GM18873 (cell line): ENCODE measurements at regions not wholly inside any gene's neighbourhood (a gene's known extent, or its start where the extent isn't known, plus 50 kb on each side); places are given as distances from the start of the nearest gene placed in this dataset.
"Not testable (repeated sequence)": the region's sequence is repeated elsewhere in the genome, so short reads cannot be mapped to it uniquely, and the experiment has no call there.

Source experiments
- ATAC-seq: cut with Tn5 transposase; IDR thresholded peaks from one replicate; pipeline ENCODE4 v1.9.1; 2021; ENCODE audit warnings: mild to moderate bottlenecking, moderate library complexity, moderate number of reproducible peaks; ENCODE audit not compliant: unreplicated experiment, low FRiP score

DNA sequence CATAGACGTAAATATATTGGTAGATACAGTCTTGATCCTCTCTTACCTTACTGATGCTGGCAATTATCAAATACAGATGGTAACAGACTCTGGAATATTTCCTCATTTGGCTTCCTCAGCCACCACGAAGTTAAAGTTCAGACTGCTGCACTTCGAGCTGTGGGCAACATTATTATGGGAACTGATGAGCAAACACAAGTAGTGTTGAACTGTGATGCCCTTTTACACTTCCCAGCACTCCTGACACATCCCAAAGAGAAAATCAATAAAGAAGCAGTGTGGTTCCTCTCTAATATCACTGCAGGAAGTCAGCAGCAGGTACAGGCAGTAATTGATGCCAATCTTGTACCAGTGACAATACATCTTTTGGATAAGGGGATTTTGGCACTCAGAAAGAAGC lies 162.7 kb upstream of the NT5E start:
- no peak for ATAC-seq

DNA sequence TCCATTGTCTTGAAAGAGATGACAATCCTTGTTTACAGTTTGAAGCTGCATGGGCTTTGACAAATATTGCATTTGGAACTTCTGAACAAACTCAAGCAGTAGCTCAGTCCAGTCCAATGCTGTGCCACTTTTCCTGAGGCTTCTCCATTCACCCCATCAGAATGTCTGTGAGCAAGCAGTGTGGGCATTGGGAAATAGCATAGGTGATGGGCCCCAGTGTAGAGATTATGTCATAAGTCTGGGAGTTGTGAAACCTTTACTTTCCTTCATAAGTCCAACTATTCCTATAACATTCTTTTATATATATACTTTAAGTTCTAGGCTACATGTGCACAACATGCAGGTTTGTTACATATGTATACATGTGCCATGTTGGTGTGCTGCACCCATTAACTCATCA lies 163.4 kb upstream of the NT5E start:
- not testable (repeated sequence) for ATAC-seq

DNA sequence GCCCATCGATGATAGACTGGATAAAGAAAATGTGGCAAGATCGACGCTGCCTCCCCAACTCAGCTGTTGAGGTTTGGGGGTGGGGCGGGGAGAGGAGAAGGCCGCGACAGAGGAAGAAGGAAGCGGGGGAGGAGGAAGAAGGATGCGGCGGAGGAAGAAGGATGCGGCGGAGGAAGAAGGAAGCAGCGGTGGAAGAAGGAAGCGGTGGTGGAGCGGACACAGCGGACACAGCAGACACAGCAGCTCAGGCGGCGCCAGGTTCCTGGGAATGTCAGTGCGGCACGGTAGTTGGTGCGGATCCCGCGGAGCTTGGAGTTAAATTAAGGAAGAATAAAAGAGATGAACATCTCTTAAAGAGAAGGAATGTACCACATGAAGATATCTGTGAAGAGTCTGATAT lies 163.9 kb upstream of the NT5E start:
- ATAC-seq = no peak

DNA sequence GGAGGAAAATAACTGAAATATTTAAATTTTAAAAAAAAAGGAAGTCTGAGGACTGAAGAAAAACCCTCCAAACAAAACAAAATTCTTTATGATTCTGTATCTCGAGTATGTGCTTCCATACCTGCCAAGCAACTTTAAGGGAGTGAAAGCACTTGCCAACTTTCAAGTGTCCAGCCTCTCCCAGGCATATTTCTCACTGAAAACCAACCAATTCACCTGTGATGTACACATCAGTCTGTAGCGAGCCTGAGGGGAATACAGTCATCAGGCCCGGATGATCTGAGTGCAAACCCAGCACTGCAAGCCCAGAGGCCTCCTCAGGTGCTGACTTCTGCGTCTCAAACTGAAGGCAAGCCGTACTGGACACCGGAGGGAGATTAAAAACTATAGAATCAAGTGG lies 164.8 kb upstream of the NT5E start:
- ATAC-seq = no peak

- ATAC-seq = no peak
Measured at GRCh38 chr6:85283436-85283835, 166.4 kb upstream of the NT5E start.

GRCh38 chr6:85278466-85279035 lies 171.3 kb upstream of the NT5E start:
- ATAC-seq = no peak

DNA sequence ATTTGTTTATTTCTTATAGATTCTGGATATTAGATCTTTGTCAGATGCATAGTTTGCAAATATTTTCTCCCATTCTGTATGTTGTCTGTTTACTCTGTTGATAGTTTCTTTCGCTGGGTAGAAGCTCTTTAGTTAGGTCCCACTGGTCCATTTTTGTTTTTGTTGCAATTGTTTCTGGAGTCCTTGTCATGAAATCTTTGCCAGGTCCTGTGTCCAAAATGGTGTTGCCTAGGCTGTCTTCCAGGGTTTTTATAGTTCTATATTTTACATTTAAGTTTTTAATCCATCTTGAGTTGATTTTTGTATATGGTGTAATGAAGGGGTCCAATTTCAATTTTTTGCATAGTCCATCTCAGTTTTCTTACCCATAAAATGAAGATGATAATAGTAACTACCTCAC lies 173.9 kb upstream of the NT5E start:
- not testable (repeated sequence) for ATAC-seq

- no peak for ATAC-seq
Measured at GRCh38 chr6:85275338-85275985, 174.4 kb upstream of the NT5E start.

DNA sequence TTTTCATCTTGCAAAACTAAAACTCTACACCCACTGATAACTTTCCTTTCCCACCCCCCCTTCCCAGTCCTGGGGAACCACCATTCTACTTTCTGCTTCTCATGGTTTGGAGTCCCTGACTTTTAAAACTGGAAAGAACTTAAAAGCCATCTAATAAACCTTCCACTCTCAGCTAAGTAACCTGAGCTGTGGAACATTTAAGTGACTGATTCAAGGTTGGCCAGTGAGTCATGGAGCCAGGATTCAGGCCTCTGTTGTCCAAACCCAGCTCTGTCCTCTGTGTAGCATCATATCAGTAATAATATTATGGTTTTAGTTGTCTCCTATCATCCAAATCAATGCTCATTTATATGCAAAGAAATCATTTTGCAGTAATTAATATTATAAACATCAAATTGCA lies 176.0 kb upstream of the NT5E start:
- no peak for ATAC-seq

GRCh38 chr6:85273046-85273445 lies 176.8 kb upstream of the NT5E start:
- no peak for ATAC-seq

DNA sequence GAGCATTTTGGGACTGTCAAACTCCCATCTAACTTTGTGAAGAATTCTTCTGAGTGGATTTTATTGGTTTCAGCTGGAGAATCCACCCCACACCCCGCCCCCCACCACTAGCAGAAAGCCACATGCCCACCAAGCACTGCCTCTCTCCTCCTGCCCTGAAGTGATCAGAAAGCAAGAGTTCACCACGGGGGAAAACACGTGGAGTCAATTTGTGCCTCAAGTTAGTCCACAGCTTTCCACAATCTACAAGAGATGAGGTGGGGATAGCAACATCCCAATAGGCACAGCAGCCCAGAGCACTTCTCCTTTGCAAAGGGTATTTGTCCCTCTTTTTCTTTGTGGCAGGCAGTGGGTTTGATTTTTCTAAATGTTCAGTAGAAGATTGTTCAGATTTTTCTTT lies 177.3 kb upstream of the NT5E start:
- no peak for ATAC-seq

GRCh38 chr6:85262621-85263020 lies 187.3 kb upstream of the NT5E start:
- no peak for ATAC-seq

DNA sequence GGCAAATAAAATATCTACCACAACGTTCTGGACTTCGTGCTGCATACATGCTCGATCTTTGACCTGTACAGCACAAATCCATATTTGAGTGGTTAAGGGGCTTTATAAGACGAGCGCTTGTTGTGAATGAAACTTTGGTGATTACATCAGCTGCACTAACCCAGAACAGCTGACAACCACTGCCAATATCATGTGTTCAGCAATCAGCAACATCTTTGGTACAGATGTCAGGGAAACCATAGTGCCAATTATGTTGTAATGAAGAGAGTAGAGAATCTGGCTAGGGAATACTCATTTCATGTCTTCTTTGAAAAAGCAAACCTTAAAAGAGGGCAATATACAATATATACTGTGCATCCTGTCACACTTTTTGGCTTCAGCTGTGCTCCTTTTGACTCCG lies 188.6 kb upstream of the NT5E start:
- ATAC-seq = no peak

GRCh38 chr6:85255661-85256060 lies 194.2 kb upstream of the NT5E start:
- no peak for ATAC-seq

DNA sequence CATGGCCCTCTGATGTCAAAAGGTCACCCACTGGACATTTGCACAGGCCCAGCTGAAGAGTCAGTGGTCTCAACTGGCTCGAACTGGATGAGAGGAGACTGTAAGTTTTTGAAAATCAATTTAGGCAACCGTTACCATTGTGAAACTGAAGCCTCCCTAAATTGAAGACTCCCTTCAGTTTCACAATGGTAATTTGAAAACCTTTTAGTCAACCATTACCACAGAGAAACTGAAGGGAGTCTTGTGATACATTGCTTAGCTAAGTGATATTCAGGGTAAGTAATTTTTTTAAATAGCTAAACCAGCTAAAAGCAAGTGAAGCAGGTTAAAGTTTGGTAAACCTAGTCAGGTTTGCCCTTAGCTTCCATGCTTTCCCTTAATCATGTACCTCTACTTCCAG lies 197.3 kb upstream of the NT5E start:
- ATAC-seq = no peak

- ATAC-seq = no peak
Measured at GRCh38 chr6:85252085-85252484, 197.8 kb upstream of the NT5E start.

GRCh38 chr6:85251300-85251699 lies 198.6 kb upstream of the NT5E start:
- ATAC-seq = no peak

DNA sequence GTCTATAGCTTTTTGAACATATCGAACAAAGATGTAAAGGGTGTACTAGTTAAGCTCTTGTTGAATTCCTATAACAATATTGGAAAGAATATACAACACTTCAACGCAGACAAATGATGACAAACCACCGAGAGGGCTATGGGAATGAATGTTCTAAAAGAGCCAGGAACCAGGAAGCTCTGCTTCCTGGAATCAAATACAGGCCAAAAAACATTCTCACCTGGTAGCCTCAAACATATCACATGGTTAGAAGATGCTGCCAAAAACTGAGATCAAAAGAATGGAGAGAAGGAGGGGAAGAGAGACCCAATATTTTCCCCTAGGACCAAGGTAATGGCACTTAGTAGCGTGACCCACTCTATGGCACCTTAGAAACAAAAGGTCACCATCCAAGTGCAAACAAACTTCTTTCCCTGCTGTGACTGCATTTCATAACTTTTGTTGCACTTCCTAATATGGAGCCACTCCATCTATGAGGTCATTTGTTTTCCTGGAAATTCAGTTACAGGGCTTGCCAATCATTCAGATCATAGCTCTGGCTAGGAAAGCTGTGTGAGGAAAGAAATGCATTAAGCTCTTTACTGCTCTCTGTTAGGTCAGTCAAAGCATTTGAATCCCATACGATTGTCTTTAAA lies 199.2 kb upstream of the NT5E start:
- ATAC-seq = no peak

- no peak for ATAC-seq
Measured at GRCh38 chr6:85245004-85245403, 204.9 kb upstream of the NT5E start.

DNA sequence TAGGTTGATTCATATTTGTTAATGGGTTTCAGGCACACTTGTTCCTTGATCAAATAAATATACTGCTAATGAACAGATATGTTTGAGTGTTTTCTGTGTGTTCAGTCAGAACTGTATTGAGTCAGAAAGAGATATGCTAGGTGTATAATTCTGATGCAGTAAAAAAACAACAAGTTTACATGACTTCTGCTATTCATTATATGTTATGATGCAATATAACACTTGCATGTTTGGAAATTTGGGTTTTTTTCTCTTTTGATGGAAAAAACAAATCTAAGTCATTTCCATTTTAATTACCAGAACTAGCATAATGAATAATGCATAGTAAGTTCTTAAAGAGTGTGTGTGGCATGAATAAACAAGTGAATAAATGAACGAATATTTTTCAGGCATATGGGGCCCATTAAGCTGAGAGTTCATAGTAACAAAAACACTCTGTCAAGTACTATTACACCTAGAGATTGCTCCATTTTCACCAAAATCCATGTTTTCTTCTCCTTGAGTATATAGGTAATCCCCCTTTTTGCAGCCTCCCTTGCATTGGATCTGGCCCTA lies 208.3 kb upstream of the NT5E start:
- no peak for ATAC-seq

DNA sequence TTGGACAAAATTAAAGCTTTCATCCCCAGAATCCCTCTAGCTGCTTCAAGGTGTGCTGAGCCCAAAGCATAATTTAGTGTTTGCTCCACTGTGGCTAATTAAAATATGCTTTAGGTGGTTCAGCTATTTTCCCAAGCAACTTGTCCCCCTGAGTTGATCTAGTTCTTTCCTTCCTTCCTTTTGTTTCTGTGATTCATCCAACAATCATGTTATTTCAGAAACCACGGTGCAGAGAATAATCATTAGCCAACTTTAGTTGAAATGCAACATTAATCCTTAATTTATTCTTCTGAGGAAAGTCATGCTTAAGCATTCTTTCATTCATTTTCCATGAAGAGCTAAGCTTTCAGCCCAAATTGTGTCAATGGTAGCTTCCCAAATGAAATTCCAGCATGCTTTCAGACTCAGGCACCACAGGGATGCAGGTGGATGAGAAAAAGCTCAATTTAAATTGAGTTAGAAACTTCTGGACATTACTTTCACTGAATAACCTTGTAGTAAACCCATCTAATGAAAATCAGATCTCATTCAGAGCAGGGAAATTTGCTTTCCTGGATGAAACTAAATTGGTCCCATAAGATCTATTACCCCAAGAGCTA lies 209.0 kb upstream of the NT5E start:
- ATAC-seq = no peak

DNA sequence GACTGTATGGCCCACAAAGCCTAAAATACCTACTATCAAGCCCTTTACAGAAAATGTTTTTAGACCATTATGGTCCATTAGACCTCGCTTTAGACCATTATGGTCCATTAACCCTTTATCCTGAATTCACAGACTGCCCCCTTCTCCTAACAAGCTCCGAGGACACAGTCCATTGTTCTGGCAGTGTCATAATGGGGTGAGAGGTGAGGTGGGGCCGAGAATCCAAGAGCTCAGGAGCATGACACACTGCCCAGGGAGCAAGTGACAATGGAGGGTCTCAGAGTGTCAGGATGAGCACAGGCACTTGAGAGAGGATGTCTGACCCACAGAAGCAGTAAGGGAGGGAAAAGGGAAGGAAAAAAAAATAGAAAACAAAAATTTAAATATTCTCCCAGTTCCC lies 212.4 kb upstream of the NT5E start:
- ATAC-seq = no peak
